ENCODE measurements at regions not wholly inside any gene's neighbourhood (a gene's known extent, or its start where the extent isn't known, plus 50 kb on each side); places are given as distances from the start of the nearest gene placed in this dataset.

DNA sequence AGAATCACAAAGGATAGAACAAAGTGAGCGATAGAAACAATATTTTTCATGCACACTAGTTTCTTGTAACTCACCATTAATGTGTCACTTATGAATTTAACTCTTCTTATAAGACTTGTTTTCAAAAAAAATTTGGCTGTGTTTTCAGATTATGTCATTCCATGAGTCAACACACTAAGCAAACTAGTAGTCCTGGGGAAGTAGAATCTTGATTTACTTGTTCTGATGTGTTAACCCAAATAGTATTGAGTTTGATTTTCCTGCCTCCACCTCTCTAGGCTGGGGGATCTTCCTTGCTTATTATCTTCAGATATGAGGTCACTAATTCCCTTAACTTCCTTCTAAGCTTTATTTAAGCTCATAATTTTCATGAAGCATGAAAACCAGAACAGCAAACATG lies 151.0 kb upstream of the SEL1L start:
- 72 to 74% methylated on average over 1 of the region's 1 CpG for WGBS, 2 donors
- H3K4me1 ChIP-seq = no peaks in the 10 kb centered on the region
- no peak for ATAC-seq (ENCODE audit: low FRiP score in 2 of 2)

DNA sequence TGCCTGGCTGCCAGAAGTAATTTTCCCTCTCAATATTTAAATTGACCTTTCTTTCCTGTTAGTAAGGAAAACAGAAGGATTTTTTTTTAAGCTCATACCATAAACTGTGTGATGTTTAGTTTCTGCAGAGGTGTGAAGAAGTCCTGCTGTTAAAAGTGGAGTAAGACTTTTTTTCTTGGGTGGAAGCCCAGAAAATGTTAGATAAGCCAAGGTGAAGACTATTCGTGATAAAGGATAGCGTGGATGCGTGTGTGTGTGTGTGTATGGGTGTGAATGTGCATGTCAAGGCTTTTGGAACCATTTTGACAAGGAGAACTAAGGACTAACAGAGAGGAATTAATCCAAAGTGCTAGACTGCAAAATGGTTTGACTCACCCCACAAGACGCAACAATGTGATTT lies 152.9 kb upstream of the SEL1L start:
- ATAC-seq (ENCODE audit: low FRiP score in 2 of 2) (no peak), DNase-seq (no peak)
- Histone ChIP-seq H3K4me1 (no peaks in the 10 kb centered on the region), H3K9me3 (no peaks in the 10 kb centered on the region), H3K36me3 (no peaks in the 10 kb centered on the region), H3K27ac (no peak overlapping the region), H3K27me3 (no peaks in the 10 kb centered on the region), H3K4me3 (no peak overlapping the region)
- 49 to 53% methylated on average over 4 of the region's 4 CpGs for WGBS, 2 donors
- TF ChIP-seq POLR2A (IDR thresholded peaks at IDR 0.05) = no peak
- TF ChIP-seq EP300 (IDR thresholded peaks at IDR 0.05) = no peak
- TF ChIP-seq POLR2AphosphoS5 (IDR thresholded peaks at IDR 0.05) = no peak

More for the DNA sequence above, 151.0 kb upstream of the SEL1L start:
- Histone ChIP-seq H3K27ac (no peak overlapping the region), H3K27me3 (no peaks in the 10 kb centered on the region), H3K36me3 (no peaks in the 10 kb centered on the region), H3K9me3 (no peaks in the 10 kb centered on the region), H3K4me3 (no peak overlapping the region)
- no peak for DNase-seq
- TF ChIP-seq, protein P1, sequence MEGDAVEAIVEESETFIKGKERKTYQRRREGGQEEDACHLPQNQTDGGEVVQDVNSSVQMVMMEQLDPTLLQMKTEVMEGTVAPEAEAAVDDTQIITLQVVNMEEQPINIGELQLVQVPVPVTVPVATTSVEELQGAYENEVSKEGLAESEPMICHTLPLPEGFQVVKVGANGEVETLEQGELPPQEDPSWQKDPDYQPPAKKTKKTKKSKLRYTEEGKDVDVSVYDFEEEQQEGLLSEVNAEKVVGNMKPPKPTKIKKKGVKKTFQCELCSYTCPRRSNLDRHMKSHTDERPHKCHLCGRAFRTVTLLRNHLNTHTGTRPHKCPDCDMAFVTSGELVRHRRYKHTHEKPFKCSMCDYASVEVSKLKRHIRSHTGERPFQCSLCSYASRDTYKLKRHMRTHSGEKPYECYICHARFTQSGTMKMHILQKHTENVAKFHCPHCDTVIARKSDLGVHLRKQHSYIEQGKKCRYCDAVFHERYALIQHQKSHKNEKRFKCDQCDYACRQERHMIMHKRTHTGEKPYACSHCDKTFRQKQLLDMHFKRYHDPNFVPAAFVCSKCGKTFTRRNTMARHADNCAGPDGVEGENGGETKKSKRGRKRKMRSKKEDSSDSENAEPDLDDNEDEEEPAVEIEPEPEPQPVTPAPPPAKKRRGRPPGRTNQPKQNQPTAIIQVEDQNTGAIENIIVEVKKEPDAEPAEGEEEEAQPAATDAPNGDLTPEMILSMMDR (IDR thresholded peaks at IDR 0.05) = no peak
- TF ChIP-seq POLR2AphosphoS5 (IDR thresholded peaks at IDR 0.05) = no peak
- no peak for TF ChIP-seq POLR2A (IDR thresholded peaks at IDR 0.05)
- TF ChIP-seq EP300 (IDR thresholded peaks at IDR 0.05) = no peak

DNA sequence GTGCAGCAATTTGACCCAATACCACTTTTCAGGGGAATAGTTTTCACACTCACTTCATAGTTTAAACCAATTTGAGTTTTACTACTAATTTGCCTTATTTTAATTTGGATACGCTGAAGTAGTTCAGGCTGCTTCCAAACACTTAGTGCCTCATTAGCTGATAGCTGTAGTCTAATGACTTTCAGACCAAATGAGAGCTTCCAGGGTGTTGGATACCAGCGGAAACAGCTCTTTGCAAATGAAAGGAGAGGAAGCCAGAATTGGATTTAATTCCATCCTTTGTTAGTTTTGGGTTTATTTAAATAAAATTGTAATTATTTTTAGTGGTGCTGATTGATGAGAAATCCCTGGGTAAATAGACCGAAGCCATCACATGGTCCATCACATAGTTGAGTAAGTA lies 158.3 kb upstream of the SEL1L start:
- Histone ChIP-seq H3K9me3 (no peaks in the 10 kb centered on the region), H3K27me3 (no peaks in the 10 kb centered on the region), H3K4me1 (no peaks in the 10 kb centered on the region), H3K27ac (no peak overlapping the region), H3K36me3 (no peaks in the 10 kb centered on the region), H3K4me3 (no peak overlapping the region)
- ATAC-seq (ENCODE audit: low FRiP score in 2 of 2) = no peak
- 85 to 92% methylated on average over 3 of the region's 3 CpGs for WGBS, 2 donors
- no peak for DNase-seq
- TF ChIP-seq POLR2AphosphoS5 (IDR thresholded peaks at IDR 0.05) (no peak), EP300 (IDR thresholded peaks at IDR 0.05) (no peak), POLR2A (IDR thresholded peaks at IDR 0.05) (no peak)
- TF ChIP-seq, protein P1 (IDR thresholded peaks at IDR 0.05) = no peak

DNA sequence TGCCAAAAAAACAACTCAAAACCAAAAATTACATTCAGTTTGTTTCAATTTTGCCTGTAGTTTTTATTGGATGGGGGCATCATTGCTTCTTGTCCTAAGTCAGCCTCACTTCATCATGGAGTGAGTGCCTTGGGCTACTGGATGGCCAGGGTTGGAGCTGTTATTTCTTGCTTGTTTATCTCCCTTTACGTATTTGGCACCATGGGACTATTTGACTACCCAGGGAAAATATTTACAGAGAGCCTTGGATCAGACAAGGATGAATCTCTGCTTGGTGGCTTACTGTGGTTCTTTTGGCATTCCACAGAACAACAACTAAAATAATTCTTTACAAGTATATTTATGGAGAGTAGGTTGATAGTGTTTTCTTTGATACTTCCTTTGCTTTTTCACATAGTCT lies 160.8 kb upstream of the SEL1L start:
- no peak for ATAC-seq (ENCODE audit: low FRiP score in 2 of 2)
- DNase-seq = no peak
- no peaks in the 10 kb centered on the region for H3K4me1 ChIP-seq
- H3K27ac ChIP-seq = no peak overlapping the region
- H3K9me3 ChIP-seq = no peaks in the 10 kb centered on the region
- no peak for TF ChIP-seq EP300 (IDR thresholded peaks at IDR 0.05)
- TF ChIP-seq, protein P1 (IDR thresholded peaks at IDR 0.05) = no peak
- no peak for TF ChIP-seq POLR2AphosphoS5 (IDR thresholded peaks at IDR 0.05)
- TF ChIP-seq POLR2A (IDR thresholded peaks at IDR 0.05) = no peak
- no peaks in the 10 kb centered on the region for H3K36me3 ChIP-seq
- WGBS, 2 donors = 64 to 81% methylated on average over 1 of the region's 1 CpG
- H3K4me3 ChIP-seq = no peak overlapping the region
- H3K27me3 ChIP-seq = no peaks in the 10 kb centered on the region

DNA sequence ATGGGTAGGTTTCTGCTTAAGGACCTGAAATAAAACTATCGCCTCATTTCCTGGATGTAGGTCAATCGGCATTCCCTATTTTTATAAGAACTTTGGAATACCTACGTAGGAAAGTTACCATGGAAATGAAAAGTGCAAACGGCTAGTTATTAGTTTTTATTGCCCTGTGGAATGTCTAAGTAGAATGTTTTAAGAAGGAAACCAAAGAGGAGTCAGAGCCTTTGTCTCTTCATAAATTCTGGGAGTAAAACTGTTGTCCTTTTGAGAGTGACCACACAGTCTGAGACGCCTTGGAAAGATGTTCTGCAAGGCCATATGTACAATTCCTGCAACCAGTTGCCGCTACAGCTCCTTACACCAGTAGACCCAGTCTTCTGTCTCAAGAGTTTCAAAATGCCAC lies 176.0 kb upstream of the SEL1L start:
- Histone ChIP-seq H3K9me3 (no peaks in the 10 kb centered on the region), H3K36me3 (no peaks in the 10 kb centered on the region), H3K4me3 (no peak overlapping the region), H3K27ac (no peak overlapping the region), H3K4me1 (no peaks in the 10 kb centered on the region), H3K27me3 (no peaks in the 10 kb centered on the region)
- WGBS, 2 donors = 67 to 71% methylated on average over 6 of the region's 6 CpGs
- ATAC-seq (ENCODE audit: low FRiP score in 2 of 2) (no peak), DNase-seq (no peak)
- TF ChIP-seq POLR2A (IDR thresholded peaks at IDR 0.05) = no peak
- TF ChIP-seq POLR2AphosphoS5 (IDR thresholded peaks at IDR 0.05) = no peak
- TF ChIP-seq, protein P1 (IDR thresholded peaks at IDR 0.05) = no peak
- no peak for TF ChIP-seq EP300 (IDR thresholded peaks at IDR 0.05)

Data from upper lobe of left lung (tissue), 6 donors.